Transverse colon (tissue), 4 donors: ENCODE measurements at regions not wholly inside any gene's neighbourhood (a gene's known extent, or its start where the extent isn't known, plus 50 kb on each side); places are given as distances from the start of the nearest gene placed in this dataset.

Experiments
- POLR2A ChIP-seq: fragments of 450-650 bp; IDR thresholded peaks from one replicate; pipeline ENCODE4 v1.6.1; 2016; ENCODE audit warnings: antibody characterized with exemption, mild to moderate bottlenecking, moderate library complexity
- POLR2AphosphoS5 ChIP-seq, 3 donors: sonication (generic); formaldehyde crosslinking; IDR thresholded peaks; one replicate each; pipeline ENCODE4 v1.6.1; 2016; ENCODE audit warnings: antibody characterized with exemption in 3 of 3
- TF ChIP-seq, protein P1 (sequence below), 5 experiments: fragments of 200-600 bp in 3 of 5; fragments of 450-650 bp in 2 of 5; sonication (generic) in 3 of 5; IDR thresholded peaks; 1 replicate in 2 of 5; 2 replicates in 3 of 5; pipeline ENCODE4 v1.5.1; 2016 to 2017; ENCODE audit warnings: antibody characterized with exemption in 5 of 5, inconsistent platforms in 3 of 5, mild to moderate bottlenecking in 2 of 5, moderate library complexity in 1 of 5

GRCh38 chr22:25409240-25409639, 155.2 kb upstream of the GRK3 start:
- TF ChIP-seq, protein P1, sequence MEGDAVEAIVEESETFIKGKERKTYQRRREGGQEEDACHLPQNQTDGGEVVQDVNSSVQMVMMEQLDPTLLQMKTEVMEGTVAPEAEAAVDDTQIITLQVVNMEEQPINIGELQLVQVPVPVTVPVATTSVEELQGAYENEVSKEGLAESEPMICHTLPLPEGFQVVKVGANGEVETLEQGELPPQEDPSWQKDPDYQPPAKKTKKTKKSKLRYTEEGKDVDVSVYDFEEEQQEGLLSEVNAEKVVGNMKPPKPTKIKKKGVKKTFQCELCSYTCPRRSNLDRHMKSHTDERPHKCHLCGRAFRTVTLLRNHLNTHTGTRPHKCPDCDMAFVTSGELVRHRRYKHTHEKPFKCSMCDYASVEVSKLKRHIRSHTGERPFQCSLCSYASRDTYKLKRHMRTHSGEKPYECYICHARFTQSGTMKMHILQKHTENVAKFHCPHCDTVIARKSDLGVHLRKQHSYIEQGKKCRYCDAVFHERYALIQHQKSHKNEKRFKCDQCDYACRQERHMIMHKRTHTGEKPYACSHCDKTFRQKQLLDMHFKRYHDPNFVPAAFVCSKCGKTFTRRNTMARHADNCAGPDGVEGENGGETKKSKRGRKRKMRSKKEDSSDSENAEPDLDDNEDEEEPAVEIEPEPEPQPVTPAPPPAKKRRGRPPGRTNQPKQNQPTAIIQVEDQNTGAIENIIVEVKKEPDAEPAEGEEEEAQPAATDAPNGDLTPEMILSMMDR (IDR thresholded peaks at IDR 0.05) = no peak
- TF ChIP-seq POLR2A (no peak), POLR2AphosphoS5 (IDR thresholded peaks at IDR 0.05) (no peak)
